SU-DHL-6 (cell line): ENCODE measurements at regions not wholly inside any gene's neighbourhood (a gene's known extent, or its start where the extent isn't known, plus 50 kb on each side); places are given as distances from the start of the nearest gene placed in this dataset.
"Not testable (repeated sequence)": the region's sequence is repeated elsewhere in the genome, so short reads cannot be mapped to it uniquely, and the experiment has no call there.

ENCODE experiments used
- EZH2phosphoT487 ChIP-seq: fragments of 200-600 bp; sonication (generic), shearing (Covaris generic); conservative IDR thresholded peaks from 2 replicates; pipeline ENCODE4 v1.6.1; 2018; ENCODE audit warnings: mild to moderate bottlenecking, antibody characterized with exemption, low read length, moderate library complexity, mixed read lengths
- TF ChIP-seq, protein P1 (sequence below): fragments of 200-600 bp; sonication (generic); IDR thresholded peaks from one replicate; pipeline ENCODE4 v1.5.1; 2017; ENCODE audit warnings: antibody characterized with exemption, mild to moderate bottlenecking, low read length, moderate library complexity; ENCODE audit not compliant: insufficient read depth, poor library complexity, severe bottlenecking

DNA sequence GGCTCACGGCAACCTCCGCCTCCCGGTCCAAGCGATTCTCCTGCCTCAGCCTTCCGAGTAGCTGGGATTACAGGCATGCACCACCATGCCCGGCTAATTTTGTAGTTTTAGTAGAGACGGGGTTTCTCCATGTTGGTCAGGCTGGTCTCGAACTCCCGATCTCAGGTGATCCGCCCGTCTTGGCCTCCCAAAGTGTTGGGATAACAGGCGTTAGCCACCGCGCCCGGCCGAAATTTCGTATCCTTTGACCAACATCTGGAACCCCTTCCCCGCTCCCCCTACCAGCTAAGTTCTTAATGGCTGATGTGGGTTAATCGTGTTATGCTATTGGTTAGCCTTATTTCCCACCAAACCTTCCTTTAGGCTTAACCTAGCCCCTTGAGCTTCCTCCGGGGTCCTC, 113.6 kb downstream of the KLF13 start:
- TF ChIP-seq, protein P1, sequence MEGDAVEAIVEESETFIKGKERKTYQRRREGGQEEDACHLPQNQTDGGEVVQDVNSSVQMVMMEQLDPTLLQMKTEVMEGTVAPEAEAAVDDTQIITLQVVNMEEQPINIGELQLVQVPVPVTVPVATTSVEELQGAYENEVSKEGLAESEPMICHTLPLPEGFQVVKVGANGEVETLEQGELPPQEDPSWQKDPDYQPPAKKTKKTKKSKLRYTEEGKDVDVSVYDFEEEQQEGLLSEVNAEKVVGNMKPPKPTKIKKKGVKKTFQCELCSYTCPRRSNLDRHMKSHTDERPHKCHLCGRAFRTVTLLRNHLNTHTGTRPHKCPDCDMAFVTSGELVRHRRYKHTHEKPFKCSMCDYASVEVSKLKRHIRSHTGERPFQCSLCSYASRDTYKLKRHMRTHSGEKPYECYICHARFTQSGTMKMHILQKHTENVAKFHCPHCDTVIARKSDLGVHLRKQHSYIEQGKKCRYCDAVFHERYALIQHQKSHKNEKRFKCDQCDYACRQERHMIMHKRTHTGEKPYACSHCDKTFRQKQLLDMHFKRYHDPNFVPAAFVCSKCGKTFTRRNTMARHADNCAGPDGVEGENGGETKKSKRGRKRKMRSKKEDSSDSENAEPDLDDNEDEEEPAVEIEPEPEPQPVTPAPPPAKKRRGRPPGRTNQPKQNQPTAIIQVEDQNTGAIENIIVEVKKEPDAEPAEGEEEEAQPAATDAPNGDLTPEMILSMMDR = not testable (repeated sequence)
- TF ChIP-seq EZH2phosphoT487 = not testable (repeated sequence)
